Pancreas (tissue), 10 donors: ENCODE measurements at regions not wholly inside any gene's neighbourhood (a gene's known extent, or its start where the extent isn't known, plus 50 kb on each side); places are given as distances from the start of the nearest gene placed in this dataset.

Experiments used
- ATAC-seq, 4 donors: fragments of 200-7000 bp; cut with Tn5 transposase; one replicate each; pipeline versions ENCODE4 v1.8.0 to v1.9.1; 2020; ENCODE audit warnings: mild to moderate bottlenecking in 4 of 4, moderate library complexity in 4 of 4
- DNase-seq, 6 donors: peaks; one replicate each; pipeline ENCODE4 v3.0.0-alpha.2; 2020
- FAIRE-seq: peaks from 2 replicates; lab custom pipeline; 2012; peaks lifted over from hg19 to GRCh38; lab: Jason Lieb, UNC
- H3K27ac ChIP-seq, 4 donors: fragments of 200-600 bp; sonication (generic); 1 replicate in 3 of 4; 2 replicates in 1 of 4; pipeline versions ENCODE4 v1.5.0 to v1.8.0; 2020
- H3K27me3 ChIP-seq, 4 donors: fragments of 200-600 bp; one replicate each; pipeline ENCODE4 v1.8.0; 2021
- H3K36me3 ChIP-seq, 3 donors: fragments of 200-600 bp; sonication (generic) in 1 of 3; one replicate each; pipeline versions ENCODE4 v1.5.0 to v1.8.0; 2020 to 2021
- H3K4me1 ChIP-seq, 3 donors: fragments of 200-600 bp; one replicate each; pipeline ENCODE4 v1.8.0; 2021
- H3K4me3 ChIP-seq, 4 donors: fragments of 200-600 bp; sonication (generic) in 2 of 4; one replicate each; pipeline versions ENCODE4 v1.5.0 to v1.8.0; 2020 to 2021
- H3K9me3 ChIP-seq, 4 donors: fragments of 200-600 bp; one replicate each; pipeline ENCODE4 v1.8.0; 2021
- CTCF ChIP-seq, 4 donors: fragments of 200-600 bp; sonication (generic) in 3 of 4; IDR thresholded peaks; one replicate each; pipeline versions ENCODE4 v1.5.0 to v1.8.0; 2021; ENCODE audit warnings: antibody characterized with exemption in 4 of 4
- WGBS, 2 donors: extraction: QIAGEN DNeasy Blood & Tissue Kit; methylation state at CpG; one replicate each; pipeline ENCODE4 v1.1.7; 2013; 5-methylcytosine and 5-hydroxymethylcytosine counted together
- intact Hi-C, 3 donors: fragments of 100-400 bp; cut with DNase I; formaldehyde crosslinking; loops; one replicate each; pipeline versions ENCODE4 v1.11.1 to v1.14.2; 2022
- donor health status: healthy with polysubstance abuse.
- donor health status: DM: no; HTN: no; CAD: no; lungs with moderate emphysema.
- donor health status: DM: no; HTN: no; CAD: no.
- donor health status: control.
- donor health status: control.
- donor health status: Bipolar disorder and iron deficiency.
- donor health status: DM: yes; HTN: yes; CAD: no.
- donor health status: DM: no; HTN: no; CAD: no.
- donor health status: DM: no; HTN: no; CAD: no.
- donor health status: DM: yes; HTN: yes; CAD: no.

GRCh38 chr18:51510020-51510419 lies 312.5 kb upstream of the MEX3C start:
- Histone ChIP-seq H3K4me1 (no peaks in the 10 kb centered on the region), H3K9me3 (no peaks in the 10 kb centered on the region), H3K27ac (no peak overlapping the region), H3K27me3 (no peaks in the 10 kb centered on the region), H3K36me3 (no peaks in the 10 kb centered on the region), H3K4me3 (no peak overlapping the region)
- ATAC-seq (no peak), FAIRE-seq (no peak), DNase-seq (no peak)
- no peak for TF ChIP-seq CTCF (IDR thresholded peaks at IDR 0.05)
- intact Hi-C loops = no loop called here

- intact Hi-C loops = no loop called here
- Histone ChIP-seq H3K27me3 (no peaks in the 10 kb centered on the region), H3K36me3 (no peaks in the 10 kb centered on the region), H3K4me3 (no peak overlapping the region), H3K27ac (no peak overlapping the region), H3K4me1 (no peaks in the 10 kb centered on the region), H3K9me3 (no peaks in the 10 kb centered on the region)
- no peak for ATAC-seq
- FAIRE-seq = no peak
- DNase-seq = no peak
- no peak for TF ChIP-seq CTCF (IDR thresholded peaks at IDR 0.05)
Observed at GRCh38 chr18:51513517-51513916, 316.0 kb upstream of the MEX3C start.

GRCh38 chr18:51514128-51514527 lies 316.6 kb upstream of the MEX3C start:
- intact Hi-C loops = no loop called here
- no peaks in the 10 kb centered on the region for H3K9me3 ChIP-seq
- ATAC-seq = no peak
- H3K36me3 ChIP-seq = no peaks in the 10 kb centered on the region
- no peak for TF ChIP-seq CTCF (IDR thresholded peaks at IDR 0.05)
- DNase-seq = no peak
- H3K4me1 ChIP-seq = no peaks in the 10 kb centered on the region
- WGBS, 2 donors = 46 to 51% methylated on average over 2 of the region's 2 CpGs
- no peak overlapping the region for H3K27ac ChIP-seq
- H3K27me3 ChIP-seq = no peaks in the 10 kb centered on the region
- no peak overlapping the region for H3K4me3 ChIP-seq
- no peak for FAIRE-seq

GRCh38 chr18:51516478-51517038 lies 319.1 kb upstream of the MEX3C start:
- Histone ChIP-seq H3K4me1 (no peaks in the 10 kb centered on the region), H3K27ac (no peak overlapping the region), H3K9me3 (no peaks in the 10 kb centered on the region), H3K4me3 (no peak overlapping the region), H3K27me3 (no peaks in the 10 kb centered on the region), H3K36me3 (no peaks in the 10 kb centered on the region)
- intact Hi-C loops = no loop called here
- DNase-seq (no peak), FAIRE-seq (no peak), ATAC-seq (no peak)
- 81 to 89% methylated on average over 5 of the region's 5 CpGs for WGBS, 2 donors
- no peak for TF ChIP-seq CTCF (IDR thresholded peaks at IDR 0.05)

GRCh38 chr18:51519571-51519970 lies 322.1 kb upstream of the MEX3C start:
- no peaks in the 10 kb centered on the region for H3K9me3 ChIP-seq
- H3K27ac ChIP-seq = no peak overlapping the region
- ATAC-seq (no peak), DNase-seq (no peak), FAIRE-seq (no peak)
- WGBS, 2 donors = 60 to 86% methylated on average over 1 of the region's 1 CpG
- no peaks in the 10 kb centered on the region for H3K36me3 ChIP-seq
- H3K4me3 ChIP-seq = no peak overlapping the region
- intact Hi-C loops = no loop called here
- no peaks in the 10 kb centered on the region for H3K4me1 ChIP-seq
- H3K27me3 ChIP-seq = no peaks in the 10 kb centered on the region
- TF ChIP-seq CTCF (IDR thresholded peaks at IDR 0.05) = no peak
